ENCODE measurements at regions not wholly inside any gene's neighbourhood (a gene's known extent, or its start where the extent isn't known, plus 50 kb on each side); places are given as distances from the start of the nearest gene placed in this dataset.

GRCh38 chr14:58780185-58780584, 142.4 kb downstream of the DACT1 start:
- no peaks in the 10 kb centered on the region for H3K9me3 ChIP-seq (ENCODE audit: insufficient read depth, low read length, severe bottlenecking)
- H2AFZ ChIP-seq (ENCODE audit: low read depth, low read length), result no peak overlapping the region
- H3K36me3 ChIP-seq (ENCODE audit: insufficient read depth, low read length), result no peaks in the 10 kb centered on the region
- no peak overlapping the region for H3K4me2 ChIP-seq (ENCODE audit: insufficient read depth, low read length)
- no peak overlapping the region for H3K9ac ChIP-seq (ENCODE audit: low read depth, low read length)
- ATAC-seq (ENCODE audit: insufficient read depth, low read depth), result no peak
- no peaks in the 10 kb centered on the region for H4K20me1 ChIP-seq (ENCODE audit: insufficient read depth, low read length)
- no peak for TF ChIP-seq EZH2 (IDR thresholded peaks at IDR 0.05; ENCODE audit: borderline replicate concordance, low read depth, low read length, severe bottlenecking)
- no peak for TF ChIP-seq CTCF (IDR thresholded peaks at IDR 0.05; ENCODE audit: borderline replicate concordance, extremely low read depth, low read length, poor library complexity, severe bottlenecking)
- no peak for DNase-seq
- H3K27ac ChIP-seq (ENCODE audit: low read length), result no peak overlapping the region
- no peaks in the 10 kb centered on the region for H3K4me1 ChIP-seq (ENCODE audit: insufficient read depth, low read length)
- H3K4me3 ChIP-seq (ENCODE audit: low read depth in 1 of 2, low read length in 2 of 2), result no peak overlapping the region
- H3K79me2 ChIP-seq (ENCODE audit: insufficient read depth, low read length), result no peaks in the 10 kb centered on the region
- H3K27me3 ChIP-seq (ENCODE audit: insufficient read depth, low read length, poor library complexity), result peaks cover 11% of the 10 kb centered on the region

- Histone ChIP-seq H3K9me3 (ENCODE audit: insufficient read depth, low read length, severe bottlenecking) (no peaks in the 10 kb centered on the region), H3K27ac (ENCODE audit: low read length) (no peak overlapping the region), H3K4me2 (ENCODE audit: insufficient read depth, low read length) (no peak overlapping the region), H3K36me3 (ENCODE audit: insufficient read depth, low read length) (no peaks in the 10 kb centered on the region), H3K4me1 (ENCODE audit: insufficient read depth, low read length) (no peaks in the 10 kb centered on the region), H3K27me3 (ENCODE audit: insufficient read depth, low read length, poor library complexity) (peaks cover 11% of the 10 kb centered on the region), H2AFZ (ENCODE audit: low read depth, low read length) (no peak overlapping the region), H4K20me1 (ENCODE audit: insufficient read depth, low read length) (no peaks in the 10 kb centered on the region), H3K9ac (ENCODE audit: low read depth, low read length) (no peak overlapping the region), H3K4me3 (ENCODE audit: low read depth in 1 of 2, low read length in 2 of 2) (no peak overlapping the region), H3K79me2 (ENCODE audit: insufficient read depth, low read length) (no peaks in the 10 kb centered on the region)
- TF ChIP-seq CTCF (IDR thresholded peaks at IDR 0.05; ENCODE audit: borderline replicate concordance, extremely low read depth, low read length, poor library complexity, severe bottlenecking) (no peak), EZH2 (IDR thresholded peaks at IDR 0.05; ENCODE audit: borderline replicate concordance, low read depth, low read length, severe bottlenecking) (no peak)
- ATAC-seq (ENCODE audit: insufficient read depth, low read depth) (no peak), DNase-seq (no peak)
These were observed 142.8 kb downstream of the DACT1 start for GRCh38 chr14:58780605-58781004.

- Histone ChIP-seq H3K27ac (ENCODE audit: low read length) (no peak overlapping the region), H3K4me2 (ENCODE audit: insufficient read depth, low read length) (no peak overlapping the region), H3K4me1 (ENCODE audit: insufficient read depth, low read length) (no peaks in the 10 kb centered on the region), H3K9me3 (ENCODE audit: insufficient read depth, low read length, severe bottlenecking) (no peaks in the 10 kb centered on the region), H3K9ac (ENCODE audit: low read depth, low read length) (no peak overlapping the region), H3K4me3 (ENCODE audit: low read depth in 1 of 2, low read length in 2 of 2) (no peak overlapping the region), H4K20me1 (ENCODE audit: insufficient read depth, low read length) (no peaks in the 10 kb centered on the region), H3K79me2 (ENCODE audit: insufficient read depth, low read length) (no peaks in the 10 kb centered on the region), H3K27me3 (ENCODE audit: insufficient read depth, low read length, poor library complexity) (peaks cover 11% of the 10 kb centered on the region), H2AFZ (ENCODE audit: low read depth, low read length) (no peak overlapping the region), H3K36me3 (ENCODE audit: insufficient read depth, low read length) (no peaks in the 10 kb centered on the region)
- no peak for ATAC-seq (ENCODE audit: insufficient read depth, low read depth)
- TF ChIP-seq EZH2 (IDR thresholded peaks at IDR 0.05; ENCODE audit: borderline replicate concordance, low read depth, low read length, severe bottlenecking), result no peak
- TF ChIP-seq CTCF (IDR thresholded peaks at IDR 0.05; ENCODE audit: borderline replicate concordance, extremely low read depth, low read length, poor library complexity, severe bottlenecking), result no peak
- no peak for DNase-seq
These were observed 144.2 kb downstream of the DACT1 start for GRCh38 chr14:58782011-58782410.

All from DND-41 (cell line).